ENCODE measurements at regions not wholly inside any gene's neighbourhood (a gene's known extent, or its start where the extent isn't known, plus 50 kb on each side); places are given as distances from the start of the nearest gene placed in this dataset.

- Histone ChIP-seq H3K4me3 (ENCODE audit: low read length) (no peak overlapping the region), H3K36me3 (ENCODE audit: control insufficient read depth, insufficient read depth, low read length) (no peaks in the 10 kb centered on the region), H3K27ac (ENCODE audit: low read length) (no peak overlapping the region), H3K4me1 (ENCODE audit: control insufficient read depth, insufficient read depth, low read length) (no peaks in the 10 kb centered on the region), H3K9me3 (ENCODE audit: control insufficient read depth, insufficient read depth, low read length) (no peaks in the 10 kb centered on the region), H3K27me3 (ENCODE audit: control insufficient read depth, insufficient read depth, low read length) (no peaks in the 10 kb centered on the region)
- DNase-seq (ENCODE audit: low read depth, low spot score) = no peak
- WGBS (ENCODE audit: insufficient coverage, insufficient read length) = no CpG with 5 or more reads among the region's 1 CpG
These were observed 312.2 kb downstream of the CNTN3 start for GRCh38 chr3:74302281-74302680.

- Histone ChIP-seq H3K4me3 (ENCODE audit: low read length) (no peak overlapping the region), H3K27ac (ENCODE audit: low read length) (no peak overlapping the region), H3K4me1 (ENCODE audit: control insufficient read depth, insufficient read depth, low read length) (no peaks in the 10 kb centered on the region), H3K36me3 (ENCODE audit: control insufficient read depth, insufficient read depth, low read length) (no peaks in the 10 kb centered on the region), H3K27me3 (ENCODE audit: control insufficient read depth, insufficient read depth, low read length) (no peaks in the 10 kb centered on the region), H3K9me3 (ENCODE audit: control insufficient read depth, insufficient read depth, low read length) (no peaks in the 10 kb centered on the region)
- no peak for DNase-seq (ENCODE audit: low read depth, low spot score)
These were observed 313.4 kb downstream of the CNTN3 start for GRCh38 chr3:74301056-74301455.

- Histone ChIP-seq H3K27me3 (ENCODE audit: control insufficient read depth, insufficient read depth, low read length) (no peaks in the 10 kb centered on the region), H3K27ac (ENCODE audit: low read length) (no peak overlapping the region), H3K4me3 (ENCODE audit: low read length) (no peak overlapping the region), H3K36me3 (ENCODE audit: control insufficient read depth, insufficient read depth, low read length) (no peaks in the 10 kb centered on the region), H3K4me1 (ENCODE audit: control insufficient read depth, insufficient read depth, low read length) (no peaks in the 10 kb centered on the region), H3K9me3 (ENCODE audit: control insufficient read depth, insufficient read depth, low read length) (no peaks in the 10 kb centered on the region)
- no CpG with 5 or more reads among the region's 1 CpG for WGBS (ENCODE audit: insufficient coverage, insufficient read length)
- DNase-seq (ENCODE audit: low read depth, low spot score) = no peak
These were observed 319.0 kb downstream of the CNTN3 start for GRCh38 chr3:74295479-74295878.

- Histone ChIP-seq H3K36me3 (ENCODE audit: control insufficient read depth, insufficient read depth, low read length) (no peaks in the 10 kb centered on the region), H3K27me3 (ENCODE audit: control insufficient read depth, insufficient read depth, low read length) (no peaks in the 10 kb centered on the region), H3K4me1 (ENCODE audit: control insufficient read depth, insufficient read depth, low read length) (no peaks in the 10 kb centered on the region), H3K4me3 (ENCODE audit: low read length) (no peak overlapping the region), H3K9me3 (ENCODE audit: control insufficient read depth, insufficient read depth, low read length) (no peaks in the 10 kb centered on the region), H3K27ac (ENCODE audit: low read length) (no peak overlapping the region)
- WGBS (ENCODE audit: insufficient coverage, insufficient read length) = no CpG with 5 or more reads among the region's 2 CpGs
- no peak for DNase-seq (ENCODE audit: low read depth, low spot score)
These were observed 325.7 kb downstream of the CNTN3 start for GRCh38 chr3:74288761-74289160.

GRCh38 chr3:74287557-74287956 lies 326.9 kb downstream of the CNTN3 start:
- no CpG with 5 or more reads among the region's 1 CpG for WGBS (ENCODE audit: insufficient coverage, insufficient read length)
- Histone ChIP-seq H3K9me3 (ENCODE audit: control insufficient read depth, insufficient read depth, low read length) (no peaks in the 10 kb centered on the region), H3K27me3 (ENCODE audit: control insufficient read depth, insufficient read depth, low read length) (no peaks in the 10 kb centered on the region), H3K36me3 (ENCODE audit: control insufficient read depth, insufficient read depth, low read length) (no peaks in the 10 kb centered on the region), H3K4me3 (ENCODE audit: low read length) (no peak overlapping the region), H3K27ac (ENCODE audit: low read length) (no peak overlapping the region), H3K4me1 (ENCODE audit: control insufficient read depth, insufficient read depth, low read length) (no peaks in the 10 kb centered on the region)
- DNase-seq (ENCODE audit: low read depth, low spot score) = no peak

- H3K4me3 ChIP-seq (ENCODE audit: low read length) = no peak overlapping the region
- no peaks in the 10 kb centered on the region for H3K9me3 ChIP-seq (ENCODE audit: control insufficient read depth, insufficient read depth, low read length)
- no peaks in the 10 kb centered on the region for H3K27me3 ChIP-seq (ENCODE audit: control insufficient read depth, insufficient read depth, low read length)
- no peaks in the 10 kb centered on the region for H3K4me1 ChIP-seq (ENCODE audit: control insufficient read depth, insufficient read depth, low read length)
- no peaks in the 10 kb centered on the region for H3K36me3 ChIP-seq (ENCODE audit: control insufficient read depth, insufficient read depth, low read length)
- no peak overlapping the region for H3K27ac ChIP-seq (ENCODE audit: low read length)
- WGBS (ENCODE audit: insufficient coverage, insufficient read length) = no CpG with 5 or more reads among the region's 1 CpG
- no peak for DNase-seq (ENCODE audit: low read depth, low spot score)
These were observed 332.3 kb downstream of the CNTN3 start for GRCh38 chr3:74282202-74282601.

- Histone ChIP-seq H3K9me3 (ENCODE audit: control insufficient read depth, insufficient read depth, low read length) (no peaks in the 10 kb centered on the region), H3K27me3 (ENCODE audit: control insufficient read depth, insufficient read depth, low read length) (no peaks in the 10 kb centered on the region), H3K27ac (ENCODE audit: low read length) (no peak overlapping the region), H3K4me3 (ENCODE audit: low read length) (no peak overlapping the region), H3K36me3 (ENCODE audit: control insufficient read depth, insufficient read depth, low read length) (no peaks in the 10 kb centered on the region), H3K4me1 (ENCODE audit: control insufficient read depth, insufficient read depth, low read length) (no peaks in the 10 kb centered on the region)
- no peak for DNase-seq (ENCODE audit: low read depth, low spot score)
- WGBS (ENCODE audit: insufficient coverage, insufficient read length) = no CpG with 5 or more reads among the region's 1 CpG
These were observed 332.8 kb downstream of the CNTN3 start for GRCh38 chr3:74281705-74282104.

- DNase-seq (ENCODE audit: low read depth, low spot score) = no peak
- Histone ChIP-seq H3K36me3 (ENCODE audit: control insufficient read depth, insufficient read depth, low read length) (no peaks in the 10 kb centered on the region), H3K4me3 (ENCODE audit: low read length) (no peak overlapping the region), H3K27me3 (ENCODE audit: control insufficient read depth, insufficient read depth, low read length) (no peaks in the 10 kb centered on the region), H3K9me3 (ENCODE audit: control insufficient read depth, insufficient read depth, low read length) (no peaks in the 10 kb centered on the region), H3K27ac (ENCODE audit: low read length) (no peak overlapping the region), H3K4me1 (ENCODE audit: control insufficient read depth, insufficient read depth, low read length) (no peaks in the 10 kb centered on the region)
- no CpG with 5 or more reads among the region's 12 CpGs for WGBS (ENCODE audit: insufficient coverage, insufficient read length)
These were observed 340.7 kb downstream of the CNTN3 start for GRCh38 chr3:74273555-74274402.

- Histone ChIP-seq H3K27ac (ENCODE audit: low read length) (no peak overlapping the region), H3K4me3 (ENCODE audit: low read length) (no peak overlapping the region), H3K36me3 (ENCODE audit: control insufficient read depth, insufficient read depth, low read length) (no peaks in the 10 kb centered on the region), H3K9me3 (ENCODE audit: control insufficient read depth, insufficient read depth, low read length) (no peaks in the 10 kb centered on the region), H3K4me1 (ENCODE audit: control insufficient read depth, insufficient read depth, low read length) (no peaks in the 10 kb centered on the region), H3K27me3 (ENCODE audit: control insufficient read depth, insufficient read depth, low read length) (no peaks in the 10 kb centered on the region)
- WGBS (ENCODE audit: insufficient coverage, insufficient read length) = no CpG with 5 or more reads among the region's 4 CpGs
- DNase-seq (ENCODE audit: low read depth, low spot score) = no peak
These were observed 341.4 kb downstream of the CNTN3 start for GRCh38 chr3:74273091-74273490.

- no peak overlapping the region for H3K27ac ChIP-seq (ENCODE audit: low read length)
- no peak overlapping the region for H3K4me3 ChIP-seq (ENCODE audit: low read length)
- H3K36me3 ChIP-seq (ENCODE audit: control insufficient read depth, insufficient read depth, low read length) = no peaks in the 10 kb centered on the region
- H3K4me1 ChIP-seq (ENCODE audit: control insufficient read depth, insufficient read depth, low read length) = no peaks in the 10 kb centered on the region
- H3K27me3 ChIP-seq (ENCODE audit: control insufficient read depth, insufficient read depth, low read length) = no peaks in the 10 kb centered on the region
- no CpG with 5 or more reads among the region's 4 CpGs for WGBS (ENCODE audit: insufficient coverage, insufficient read length)
- no peak for DNase-seq (ENCODE audit: low read depth, low spot score)
- H3K9me3 ChIP-seq (ENCODE audit: control insufficient read depth, insufficient read depth, low read length) = no peaks in the 10 kb centered on the region
These were observed 342.9 kb downstream of the CNTN3 start for GRCh38 chr3:74271541-74271940.

- no peak for DNase-seq (ENCODE audit: low read depth, low spot score)
- Histone ChIP-seq H3K4me3 (ENCODE audit: low read length) (no peak overlapping the region), H3K27ac (ENCODE audit: low read length) (no peak overlapping the region), H3K27me3 (ENCODE audit: control insufficient read depth, insufficient read depth, low read length) (no peaks in the 10 kb centered on the region), H3K4me1 (ENCODE audit: control insufficient read depth, insufficient read depth, low read length) (no peaks in the 10 kb centered on the region), H3K36me3 (ENCODE audit: control insufficient read depth, insufficient read depth, low read length) (no peaks in the 10 kb centered on the region), H3K9me3 (ENCODE audit: control insufficient read depth, insufficient read depth, low read length) (no peaks in the 10 kb centered on the region)
These were observed 344.8 kb downstream of the CNTN3 start for GRCh38 chr3:74269689-74270088.
